DND-41 (cell line): ENCODE measurements at regions not wholly inside any gene's neighbourhood (a gene's known extent, or its start where the extent isn't known, plus 50 kb on each side); places are given as distances from the start of the nearest gene placed in this dataset.

Experiments used
- EZH2 ChIP-seq: IDR thresholded peaks from 3 replicates; pipeline ENCODE4 v1.6.1; 2012; ENCODE audit warnings: borderline replicate concordance, low read depth, mild to moderate bottlenecking, moderate library complexity, low read length, inconsistent platforms; ENCODE audit not compliant: severe bottlenecking
- TF ChIP-seq, protein P1 (sequence below): IDR thresholded peaks from 2 replicates; pipeline ENCODE4 v1.5.1; 2012; ENCODE audit warnings: borderline replicate concordance, low read length, moderate library complexity, mild to moderate bottlenecking; ENCODE audit not compliant: poor library complexity, severe bottlenecking; ENCODE audit errors: extremely low read depth

DNA sequence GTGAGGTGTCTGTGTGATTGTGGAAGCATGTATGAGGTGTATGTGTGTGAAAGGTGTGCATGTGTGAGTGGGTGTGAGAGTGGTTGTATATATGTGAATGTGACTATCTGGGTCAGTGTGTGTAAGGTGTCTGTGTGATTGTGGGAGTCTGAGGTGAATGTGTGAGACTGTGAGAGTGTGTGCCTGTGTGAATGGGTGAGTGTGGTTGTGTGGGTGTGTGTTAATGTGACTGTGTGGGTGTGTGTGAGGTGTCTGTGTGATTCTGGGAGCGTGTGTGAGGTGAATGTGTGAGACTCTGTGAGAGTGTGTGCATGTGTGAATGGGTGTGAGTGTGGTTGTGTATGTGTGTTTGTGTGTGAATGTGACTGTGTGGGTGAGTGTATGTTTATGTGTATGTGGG lies 385.1 kb downstream of the TCERG1L start:
- TF ChIP-seq, protein P1, sequence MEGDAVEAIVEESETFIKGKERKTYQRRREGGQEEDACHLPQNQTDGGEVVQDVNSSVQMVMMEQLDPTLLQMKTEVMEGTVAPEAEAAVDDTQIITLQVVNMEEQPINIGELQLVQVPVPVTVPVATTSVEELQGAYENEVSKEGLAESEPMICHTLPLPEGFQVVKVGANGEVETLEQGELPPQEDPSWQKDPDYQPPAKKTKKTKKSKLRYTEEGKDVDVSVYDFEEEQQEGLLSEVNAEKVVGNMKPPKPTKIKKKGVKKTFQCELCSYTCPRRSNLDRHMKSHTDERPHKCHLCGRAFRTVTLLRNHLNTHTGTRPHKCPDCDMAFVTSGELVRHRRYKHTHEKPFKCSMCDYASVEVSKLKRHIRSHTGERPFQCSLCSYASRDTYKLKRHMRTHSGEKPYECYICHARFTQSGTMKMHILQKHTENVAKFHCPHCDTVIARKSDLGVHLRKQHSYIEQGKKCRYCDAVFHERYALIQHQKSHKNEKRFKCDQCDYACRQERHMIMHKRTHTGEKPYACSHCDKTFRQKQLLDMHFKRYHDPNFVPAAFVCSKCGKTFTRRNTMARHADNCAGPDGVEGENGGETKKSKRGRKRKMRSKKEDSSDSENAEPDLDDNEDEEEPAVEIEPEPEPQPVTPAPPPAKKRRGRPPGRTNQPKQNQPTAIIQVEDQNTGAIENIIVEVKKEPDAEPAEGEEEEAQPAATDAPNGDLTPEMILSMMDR = no peak
- no peak for TF ChIP-seq EZH2
